Panc1 (cell line): ENCODE measurements at regions not wholly inside any gene's neighbourhood (a gene's known extent, or its start where the extent isn't known, plus 50 kb on each side); places are given as distances from the start of the nearest gene placed in this dataset.

ENCODE experiments used
- TF ChIP-seq, protein P1 (sequence below): fragments of 450-650 bp; IDR thresholded peaks from 2 replicates; pipeline ENCODE4 v1.5.1; 2017; ENCODE audit warnings: mild to moderate bottlenecking
- TF ChIP-seq, protein P2 (sequence below), 2 experiments: IDR thresholded peaks; 2 replicates each; pipeline ENCODE4 v1.6.1; 2011 to 2012; ENCODE audit warnings: low read depth in 2 of 2, control low read depth in 1 of 2, low read length in 1 of 2, mild to moderate bottlenecking in 1 of 2, moderate library complexity in 1 of 2; ENCODE audit not compliant: insufficient read depth in 1 of 2

GRCh38 chr9:126261584-126262356, 64.9 kb upstream of the MVB12B start:
- TF ChIP-seq, protein P1, sequence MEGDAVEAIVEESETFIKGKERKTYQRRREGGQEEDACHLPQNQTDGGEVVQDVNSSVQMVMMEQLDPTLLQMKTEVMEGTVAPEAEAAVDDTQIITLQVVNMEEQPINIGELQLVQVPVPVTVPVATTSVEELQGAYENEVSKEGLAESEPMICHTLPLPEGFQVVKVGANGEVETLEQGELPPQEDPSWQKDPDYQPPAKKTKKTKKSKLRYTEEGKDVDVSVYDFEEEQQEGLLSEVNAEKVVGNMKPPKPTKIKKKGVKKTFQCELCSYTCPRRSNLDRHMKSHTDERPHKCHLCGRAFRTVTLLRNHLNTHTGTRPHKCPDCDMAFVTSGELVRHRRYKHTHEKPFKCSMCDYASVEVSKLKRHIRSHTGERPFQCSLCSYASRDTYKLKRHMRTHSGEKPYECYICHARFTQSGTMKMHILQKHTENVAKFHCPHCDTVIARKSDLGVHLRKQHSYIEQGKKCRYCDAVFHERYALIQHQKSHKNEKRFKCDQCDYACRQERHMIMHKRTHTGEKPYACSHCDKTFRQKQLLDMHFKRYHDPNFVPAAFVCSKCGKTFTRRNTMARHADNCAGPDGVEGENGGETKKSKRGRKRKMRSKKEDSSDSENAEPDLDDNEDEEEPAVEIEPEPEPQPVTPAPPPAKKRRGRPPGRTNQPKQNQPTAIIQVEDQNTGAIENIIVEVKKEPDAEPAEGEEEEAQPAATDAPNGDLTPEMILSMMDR: no peak
- TF ChIP-seq, protein P2, sequence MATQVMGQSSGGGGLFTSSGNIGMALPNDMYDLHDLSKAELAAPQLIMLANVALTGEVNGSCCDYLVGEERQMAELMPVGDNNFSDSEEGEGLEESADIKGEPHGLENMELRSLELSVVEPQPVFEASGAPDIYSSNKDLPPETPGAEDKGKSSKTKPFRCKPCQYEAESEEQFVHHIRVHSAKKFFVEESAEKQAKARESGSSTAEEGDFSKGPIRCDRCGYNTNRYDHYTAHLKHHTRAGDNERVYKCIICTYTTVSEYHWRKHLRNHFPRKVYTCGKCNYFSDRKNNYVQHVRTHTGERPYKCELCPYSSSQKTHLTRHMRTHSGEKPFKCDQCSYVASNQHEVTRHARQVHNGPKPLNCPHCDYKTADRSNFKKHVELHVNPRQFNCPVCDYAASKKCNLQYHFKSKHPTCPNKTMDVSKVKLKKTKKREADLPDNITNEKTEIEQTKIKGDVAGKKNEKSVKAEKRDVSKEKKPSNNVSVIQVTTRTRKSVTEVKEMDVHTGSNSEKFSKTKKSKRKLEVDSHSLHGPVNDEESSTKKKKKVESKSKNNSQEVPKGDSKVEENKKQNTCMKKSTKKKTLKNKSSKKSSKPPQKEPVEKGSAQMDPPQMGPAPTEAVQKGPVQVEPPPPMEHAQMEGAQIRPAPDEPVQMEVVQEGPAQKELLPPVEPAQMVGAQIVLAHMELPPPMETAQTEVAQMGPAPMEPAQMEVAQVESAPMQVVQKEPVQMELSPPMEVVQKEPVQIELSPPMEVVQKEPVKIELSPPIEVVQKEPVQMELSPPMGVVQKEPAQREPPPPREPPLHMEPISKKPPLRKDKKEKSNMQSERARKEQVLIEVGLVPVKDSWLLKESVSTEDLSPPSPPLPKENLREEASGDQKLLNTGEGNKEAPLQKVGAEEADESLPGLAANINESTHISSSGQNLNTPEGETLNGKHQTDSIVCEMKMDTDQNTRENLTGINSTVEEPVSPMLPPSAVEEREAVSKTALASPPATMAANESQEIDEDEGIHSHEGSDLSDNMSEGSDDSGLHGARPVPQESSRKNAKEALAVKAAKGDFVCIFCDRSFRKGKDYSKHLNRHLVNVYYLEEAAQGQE (IDR thresholded peaks at IDR 0.05; ENCODE audit: insufficient read depth in 1 of 2, low read depth in 2 of 2, low read length in 1 of 2): no peak
